ENCODE measurements at regions not wholly inside any gene's neighbourhood (a gene's known extent, or its start where the extent isn't known, plus 50 kb on each side); places are given as distances from the start of the nearest gene placed in this dataset.

DNA sequence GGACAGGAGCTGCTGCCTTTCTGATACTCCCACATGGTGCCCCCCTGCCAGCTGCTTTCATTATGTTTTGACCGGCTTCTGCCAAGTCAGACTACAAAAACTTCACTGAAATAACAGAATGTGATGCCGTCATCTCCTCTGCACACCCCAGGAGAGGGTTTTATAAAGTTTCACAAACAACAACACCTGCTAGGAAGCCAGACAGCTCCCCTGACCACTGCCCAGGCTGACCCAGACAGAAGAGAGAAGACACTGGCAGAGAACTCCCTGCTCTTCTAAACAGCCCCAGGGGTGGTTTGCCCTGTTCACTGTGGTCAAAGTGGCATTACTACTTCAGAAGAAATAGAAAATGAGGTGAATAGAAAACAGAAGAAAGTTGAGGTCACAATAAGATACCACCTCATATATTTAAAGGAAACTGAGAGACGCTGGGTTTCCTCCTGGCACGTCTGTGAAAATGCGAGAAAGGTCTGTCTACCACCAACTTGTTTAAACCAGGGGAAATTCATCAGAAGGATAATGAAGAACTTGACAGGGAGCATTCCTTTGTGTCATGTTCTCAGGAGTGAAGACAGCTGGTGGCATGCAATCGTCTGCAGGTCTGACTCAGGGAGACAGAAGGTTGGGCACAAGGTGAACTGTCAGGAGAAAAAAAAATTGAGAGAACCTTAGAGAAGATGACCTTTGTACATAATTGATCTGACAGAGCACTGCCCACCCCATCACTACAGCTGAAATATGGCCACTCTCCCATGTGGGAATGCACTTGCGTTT lies 119.0 kb upstream of the NFIA start:
- TF ChIP-seq, protein P1, sequence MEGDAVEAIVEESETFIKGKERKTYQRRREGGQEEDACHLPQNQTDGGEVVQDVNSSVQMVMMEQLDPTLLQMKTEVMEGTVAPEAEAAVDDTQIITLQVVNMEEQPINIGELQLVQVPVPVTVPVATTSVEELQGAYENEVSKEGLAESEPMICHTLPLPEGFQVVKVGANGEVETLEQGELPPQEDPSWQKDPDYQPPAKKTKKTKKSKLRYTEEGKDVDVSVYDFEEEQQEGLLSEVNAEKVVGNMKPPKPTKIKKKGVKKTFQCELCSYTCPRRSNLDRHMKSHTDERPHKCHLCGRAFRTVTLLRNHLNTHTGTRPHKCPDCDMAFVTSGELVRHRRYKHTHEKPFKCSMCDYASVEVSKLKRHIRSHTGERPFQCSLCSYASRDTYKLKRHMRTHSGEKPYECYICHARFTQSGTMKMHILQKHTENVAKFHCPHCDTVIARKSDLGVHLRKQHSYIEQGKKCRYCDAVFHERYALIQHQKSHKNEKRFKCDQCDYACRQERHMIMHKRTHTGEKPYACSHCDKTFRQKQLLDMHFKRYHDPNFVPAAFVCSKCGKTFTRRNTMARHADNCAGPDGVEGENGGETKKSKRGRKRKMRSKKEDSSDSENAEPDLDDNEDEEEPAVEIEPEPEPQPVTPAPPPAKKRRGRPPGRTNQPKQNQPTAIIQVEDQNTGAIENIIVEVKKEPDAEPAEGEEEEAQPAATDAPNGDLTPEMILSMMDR (IDR thresholded peaks at IDR 0.05) = no peak
- CTCF ChIA-PET = no interaction called here
- DNase-seq (no peak), ATAC-seq (ENCODE audit: poor library complexity) (no peak)
- Mint-ChIP-seq H3K36me3 (ENCODE audit: low read depth) (no peaks in the 10 kb centered on the region), H3K4me3 (no peak overlapping the region), H3K27me3 (peaks cover 40% of the 10 kb centered on the region), H3K9me3 (peaks cover 2% of the 10 kb centered on the region), H3K27ac (no peak overlapping the region), H3K4me1 (ENCODE audit: low read depth) (no peaks in the 10 kb centered on the region)
- Histone ChIP-seq H3K4me1 (ENCODE audit: insufficient read depth, low read length) (no peaks in the 10 kb centered on the region), H3K9me3 (ENCODE audit: control insufficient read depth in 1 of 2, insufficient read depth in 1 of 2, low read length in 2 of 2) (peaks cover 9 to 14% of the 10 kb centered on the region in 2 experiments), H3K36me3 (ENCODE audit: insufficient read depth, low read length) (no peaks in the 10 kb centered on the region), H3K27me3 (ENCODE audit: control insufficient read depth in 1 of 2, insufficient read depth in 2 of 2, low read length in 2 of 2) (no peaks in the 10 kb centered on the region), H3K27ac (ENCODE audit: low read depth in 1 of 2, low read length in 2 of 2) (no peak overlapping the region), H3K4me3 (ENCODE audit: low read length) (no peak overlapping the region)
- POLR2A ChIA-PET = no interaction called here
- intact Hi-C loops (cut with DNase I, micrococcal nuclease) = no loop called here

DNA sequence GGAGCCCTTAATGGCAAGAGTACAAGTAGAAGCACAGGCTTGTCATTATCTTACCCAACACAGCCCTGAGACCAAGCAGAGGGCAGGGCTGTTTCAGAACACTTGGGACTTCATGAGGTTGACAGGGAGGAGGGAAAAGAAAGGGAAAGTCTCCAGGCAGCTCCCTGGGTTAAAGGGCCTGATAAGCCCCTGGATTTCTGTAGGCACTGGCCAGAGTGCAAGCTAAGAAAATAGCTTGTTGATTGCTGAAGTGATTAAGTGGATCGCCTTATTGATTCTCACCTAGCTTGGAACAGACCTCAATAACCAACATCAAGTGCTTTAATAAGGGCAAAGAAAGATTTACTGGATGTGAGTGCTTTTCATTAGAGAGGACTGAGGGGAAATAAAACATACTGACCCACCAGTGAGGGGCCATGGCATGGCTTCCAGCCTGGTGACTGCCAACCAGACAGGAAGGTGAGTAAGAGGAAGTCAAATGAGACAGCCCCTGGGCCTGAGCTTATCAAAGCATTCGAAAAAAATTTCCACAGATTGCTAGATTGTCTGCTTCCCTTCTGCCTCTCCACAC lies 121.4 kb upstream of the NFIA start:
- POLR2A ChIA-PET = no interaction called here

DNA sequence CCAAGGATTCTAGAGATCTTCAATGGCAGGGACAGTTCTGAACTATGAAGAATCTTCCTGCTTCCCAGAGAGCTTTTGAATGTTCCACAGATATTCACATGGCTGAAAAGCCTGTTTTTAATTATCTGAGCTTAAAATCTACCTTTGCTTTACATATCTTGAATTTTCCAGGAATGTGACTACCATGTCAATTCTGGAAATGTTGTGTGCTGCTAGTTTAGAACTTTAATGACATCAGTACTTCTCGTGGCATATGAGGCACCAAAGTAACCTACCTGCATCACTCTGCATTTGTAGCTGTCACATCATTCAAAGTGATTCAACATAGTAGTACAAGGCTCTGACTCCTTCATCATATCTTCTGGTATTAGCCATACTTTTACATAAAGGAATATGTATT lies 122.7 kb upstream of the NFIA start:
- no peaks in the 10 kb centered on the region for H3K36me3 ChIP-seq (ENCODE audit: insufficient read depth, low read length)
- H3K27me3 ChIP-seq (ENCODE audit: control insufficient read depth in 1 of 2, insufficient read depth in 2 of 2, low read length in 2 of 2) = no peaks in the 10 kb centered on the region
- no peaks in the 10 kb centered on the region for H3K36me3 Mint-ChIP-seq (ENCODE audit: low read depth)
- POLR2A ChIA-PET = no interaction called here
- H3K4me1 ChIP-seq (ENCODE audit: insufficient read depth, low read length) = no peaks in the 10 kb centered on the region
- no peak overlapping the region for H3K4me3 ChIP-seq (ENCODE audit: low read length)
- TF ChIP-seq, protein P1 (IDR thresholded peaks at IDR 0.05) = no peak
- H3K4me3 Mint-ChIP-seq = no peak overlapping the region
- peaks cover 32% of the 10 kb centered on the region for H3K27me3 Mint-ChIP-seq
- no peak overlapping the region for H3K27ac Mint-ChIP-seq
- H3K27ac ChIP-seq (ENCODE audit: low read depth in 1 of 2, low read length in 2 of 2) = no peak overlapping the region
- H3K9me3 Mint-ChIP-seq = peaks cover 2% of the 10 kb centered on the region
- no peaks in the 10 kb centered on the region for H3K4me1 Mint-ChIP-seq (ENCODE audit: low read depth)
- H3K9me3 ChIP-seq (ENCODE audit: control insufficient read depth in 1 of 2, insufficient read depth in 1 of 2, low read length in 2 of 2) = peaks cover 0 to 3% of the 10 kb centered on the region in 2 experiments
- DNase-seq (no peak), ATAC-seq (ENCODE audit: poor library complexity) (no peak)
- CTCF ChIA-PET = interaction anchor here (1.2 kb wide), 1 partner anchor 19 kb away, joined by 4 read pairs; no protein-coding TSS in a partner anchor
- intact Hi-C loops (cut with DNase I, micrococcal nuclease) = no loop called here

More for the DNA sequence above, 121.4 kb upstream of the NFIA start:
- Mint-ChIP-seq H3K36me3 (ENCODE audit: low read depth) (no peaks in the 10 kb centered on the region), H3K4me1 (ENCODE audit: low read depth) (no peaks in the 10 kb centered on the region), H3K27me3 (peaks cover 32% of the 10 kb centered on the region), H3K9me3 (peaks cover 2% of the 10 kb centered on the region), H3K27ac (no peak overlapping the region), H3K4me3 (no peak overlapping the region)
- no peaks in the 10 kb centered on the region for H3K36me3 ChIP-seq (ENCODE audit: insufficient read depth, low read length)
- H3K27ac ChIP-seq (ENCODE audit: low read depth in 1 of 2, low read length in 2 of 2) = no peak overlapping the region
- H3K4me3 ChIP-seq (ENCODE audit: low read length) = no peak overlapping the region
- TF ChIP-seq, protein P1 (IDR thresholded peaks at IDR 0.05) = no peak
- no peaks in the 10 kb centered on the region for H3K27me3 ChIP-seq (ENCODE audit: control insufficient read depth in 1 of 2, insufficient read depth in 2 of 2, low read length in 2 of 2)
- ATAC-seq (ENCODE audit: poor library complexity) = no peak
- DNase-seq = no peak
- no peaks in the 10 kb centered on the region for H3K4me1 ChIP-seq (ENCODE audit: insufficient read depth, low read length)
- H3K9me3 ChIP-seq (ENCODE audit: control insufficient read depth in 1 of 2, insufficient read depth in 1 of 2, low read length in 2 of 2) = peaks cover 9 to 14% of the 10 kb centered on the region in 2 experiments
- intact Hi-C loops (cut with DNase I, micrococcal nuclease) = no loop called here
- CTCF ChIA-PET = no interaction called here

All from CD4-positive, alpha-beta T cell (primary cell).